Spleen (tissue), 11 donors: ENCODE measurements at regions not wholly inside any gene's neighbourhood (a gene's known extent, or its start where the extent isn't known, plus 50 kb on each side); places are given as distances from the start of the nearest gene placed in this dataset.
A peak's percentile ranks its signal among the peaks of the same experiment; 100 is the strongest.
"Not testable (repeated sequence)": the region's sequence is repeated elsewhere in the genome, so short reads cannot be mapped to it uniquely, and the experiment has no call there.

ENCODE experiments used
- DNase-seq: peaks from one replicate; pipeline ENCODE4 v3.0.0-alpha.2; 2020
- H3K27ac ChIP-seq, 8 donors: fragments of 200-600 bp; sonication (generic) in 7 of 8; 1 replicate in 4 of 8; 2 replicates in 4 of 8; pipeline versions ENCODE4 v1.5.0 to v1.8.0; 2016 to 2021; ENCODE audit warnings: inconsistent platforms in 4 of 8, mild to moderate bottlenecking in 4 of 8, moderate library complexity in 1 of 8
- H3K27me3 ChIP-seq, 7 donors: fragments of 200-600 bp; sonication (generic) in 6 of 7; replicated peaks in 1 of 7; 1 replicate in 4 of 7; 2 replicates in 3 of 7; pipeline versions ENCODE4 v1.5.0 to v1.8.0; 2016 to 2021; ENCODE audit warnings: inconsistent platforms in 3 of 7, mild to moderate bottlenecking in 1 of 7
- H3K36me3 ChIP-seq, 6 donors: fragments of 200-600 bp; sonication (generic) in 5 of 6; 1 replicate in 4 of 6; 2 replicates in 2 of 6; pipeline versions ENCODE4 v1.5.0 to v1.8.0; 2016 to 2021; ENCODE audit warnings: inconsistent platforms in 2 of 6
- H3K4me1 ChIP-seq, 6 donors: fragments of 200-600 bp; sonication (generic) in 5 of 6; 1 replicate in 3 of 6; 2 replicates in 3 of 6; pipeline versions ENCODE4 v1.5.0 to v1.8.0; 2016 to 2021; ENCODE audit warnings: inconsistent platforms in 3 of 6
- H3K4me3 ChIP-seq, 8 donors: fragments of 200-600 bp; sonication (generic) in 7 of 8; 1 replicate in 4 of 8; 2 replicates in 4 of 8; pipeline versions ENCODE4 v1.5.0 to v1.8.0; 2016 to 2021; ENCODE audit warnings: inconsistent platforms in 4 of 8, mild to moderate bottlenecking in 4 of 8, moderate library complexity in 2 of 8
- H3K9me3 ChIP-seq, 8 donors: fragments of 200-600 bp; sonication (generic) in 7 of 8; 1 replicate in 4 of 8; 2 replicates in 4 of 8; pipeline versions ENCODE4 v1.5.0 to v1.8.0; 2016 to 2021; ENCODE audit warnings: inconsistent platforms in 4 of 8
- POLR2A ChIP-seq, 3 donors: fragments of 450-650 bp; IDR thresholded peaks; one replicate each; pipeline ENCODE4 v1.5.1; 2017; ENCODE audit warnings: antibody characterized with exemption in 3 of 3, mild to moderate bottlenecking in 1 of 3
- POLR2AphosphoS5 ChIP-seq, 3 donors: sonication (generic); formaldehyde crosslinking; IDR thresholded peaks; one replicate each; pipeline ENCODE4 v1.5.1; 2017; ENCODE audit warnings: antibody characterized with exemption in 3 of 3
- WGBS, 5 donors: extraction: QIAGEN DNeasy Blood & Tissue Kit in 3 of 5; methylation state at CpG; one replicate each; pipeline versions ENCODE4 v1.1.5 to v1.1.7; 2013 to 2018; 5-methylcytosine and 5-hydroxymethylcytosine counted together
- intact Hi-C: fragments of 100-400 bp; cut with DNase I; formaldehyde crosslinking; loops from one replicate; pipeline ENCODE4 v1.15.0; 2023; ENCODE audit warnings: low total_unique reads
- TF ChIP-seq, protein P1 (sequence below), 11 experiments: fragments of 200-600 bp in 7 of 11; fragments of 450-650 bp in 4 of 11; sonication (generic) in 4 of 11; IDR thresholded peaks in 8 of 11; conservative IDR thresholded peaks in 3 of 11; 1 replicate in 7 of 11; 2 replicates in 4 of 11; pipeline versions ENCODE4 v1.4.0 to v1.8.0; 2016 to 2021; ENCODE audit warnings: antibody characterized with exemption in 11 of 11, inconsistent platforms in 4 of 11, mild to moderate bottlenecking in 1 of 11
- donor health status: healthy with polysubstance abuse.
- donor health status: DM: no; HTN: no; CAD: no; lungs with moderate emphysema.
- donor health status: DM: no; HTN: no; CAD: no.
- donor health status: Bipolar disorder and iron deficiency.
- donor health status: healthy.
- donor health status: DM: no; HTN: no; CAD: no.
- donor health status: DM: yes; HTN: yes; CAD: no.

- intact Hi-C loops = no loop called here
- no peaks in the 10 kb centered on the region for H3K4me1 ChIP-seq
- DNase-seq = peak; percentile 70
Observed at GRCh38 chr5:28809811-28810750, 1771.7 kb upstream of the CDH9 start.

DNA sequence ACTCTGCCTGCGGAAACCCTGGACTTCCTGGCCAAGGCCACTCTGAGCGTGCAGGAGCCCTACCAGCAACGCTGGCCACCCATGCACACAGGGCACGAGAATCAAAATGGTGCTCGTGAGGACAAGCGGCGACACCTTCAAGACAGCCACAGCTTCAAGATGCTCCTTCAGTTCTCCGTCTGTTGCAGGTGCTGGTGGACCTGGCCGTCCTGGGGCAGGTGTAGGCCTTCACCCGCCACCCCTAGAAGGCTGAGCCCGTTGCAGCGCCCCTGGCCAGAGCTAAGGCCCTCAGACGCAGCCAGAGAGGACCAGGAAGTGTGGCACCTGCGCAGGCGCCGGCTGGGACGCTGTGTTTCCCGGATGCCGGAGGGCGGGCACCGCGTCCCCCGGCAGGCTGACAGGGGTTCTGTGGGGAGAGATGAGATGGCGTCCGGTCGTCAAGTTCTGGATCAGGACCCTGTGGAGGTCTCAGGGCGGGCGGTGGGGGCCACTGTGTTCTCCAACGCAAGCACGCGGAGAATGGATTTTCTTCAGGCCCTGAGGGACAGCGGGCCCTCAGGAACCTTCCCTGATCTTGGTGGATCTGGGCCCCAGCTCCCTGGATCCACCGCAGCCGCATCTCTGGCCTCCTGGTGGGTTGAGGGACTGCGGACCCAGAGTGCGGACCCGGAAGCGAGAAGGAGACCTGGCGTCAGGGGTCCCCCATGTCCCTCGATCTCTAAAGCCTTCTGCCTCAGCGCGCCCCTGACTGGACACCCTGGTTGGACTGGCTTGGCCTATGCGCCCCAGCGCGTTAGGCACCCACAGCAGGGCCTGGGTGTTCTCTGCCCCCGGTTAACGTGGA lies 1770.8 kb upstream of the CDH9 start:
- 92 to 96% (median 94%) methylated on average over 25 to 47 of the region's 47 CpGs for WGBS, 5 donors

More at GRCh38 chr5:28809811-28810750, 1771.7 kb upstream of the CDH9 start:
- Histone ChIP-seq H3K4me3 (no peak overlapping the region), H3K36me3 (no peaks in the 10 kb centered on the region), H3K27ac (no peak overlapping the region), H3K9me3 (peaks cover 0 to 37% (median 26%) of the 10 kb centered on the region in 8 donors), H3K27me3 (no peaks in the 10 kb centered on the region)
- TF ChIP-seq, protein P1, sequence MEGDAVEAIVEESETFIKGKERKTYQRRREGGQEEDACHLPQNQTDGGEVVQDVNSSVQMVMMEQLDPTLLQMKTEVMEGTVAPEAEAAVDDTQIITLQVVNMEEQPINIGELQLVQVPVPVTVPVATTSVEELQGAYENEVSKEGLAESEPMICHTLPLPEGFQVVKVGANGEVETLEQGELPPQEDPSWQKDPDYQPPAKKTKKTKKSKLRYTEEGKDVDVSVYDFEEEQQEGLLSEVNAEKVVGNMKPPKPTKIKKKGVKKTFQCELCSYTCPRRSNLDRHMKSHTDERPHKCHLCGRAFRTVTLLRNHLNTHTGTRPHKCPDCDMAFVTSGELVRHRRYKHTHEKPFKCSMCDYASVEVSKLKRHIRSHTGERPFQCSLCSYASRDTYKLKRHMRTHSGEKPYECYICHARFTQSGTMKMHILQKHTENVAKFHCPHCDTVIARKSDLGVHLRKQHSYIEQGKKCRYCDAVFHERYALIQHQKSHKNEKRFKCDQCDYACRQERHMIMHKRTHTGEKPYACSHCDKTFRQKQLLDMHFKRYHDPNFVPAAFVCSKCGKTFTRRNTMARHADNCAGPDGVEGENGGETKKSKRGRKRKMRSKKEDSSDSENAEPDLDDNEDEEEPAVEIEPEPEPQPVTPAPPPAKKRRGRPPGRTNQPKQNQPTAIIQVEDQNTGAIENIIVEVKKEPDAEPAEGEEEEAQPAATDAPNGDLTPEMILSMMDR (IDR thresholded peaks at IDR 0.05 in 8 of 11, conservative IDR thresholded peaks at IDR 0.05 in 3 of 11) = no peak
- no peak for TF ChIP-seq POLR2AphosphoS5 (IDR thresholded peaks at IDR 0.05)
- no peak for TF ChIP-seq POLR2A (IDR thresholded peaks at IDR 0.05)
- WGBS, 5 donors = 90 to 94% (median 91%) methylated on average over 46 to 56 of the region's 56 CpGs

GRCh38 chr5:28807195-28807729 lies 1768.9 kb upstream of the CDH9 start:
- no peaks in the 10 kb centered on the region for H3K27me3 ChIP-seq
- DNase-seq = no peak
- H3K27ac ChIP-seq = no peak overlapping the region
- WGBS, 5 donors = 48 to 58% (median 52%) methylated on average over 2 of the region's 2 CpGs
- no peak overlapping the region for H3K4me3 ChIP-seq
- H3K9me3 ChIP-seq = peaks cover 0 to 37% (median 28%) of the 10 kb centered on the region in 8 donors
- intact Hi-C loops = no loop called here
- TF ChIP-seq POLR2A (IDR thresholded peaks at IDR 0.05) (no peak), POLR2AphosphoS5 (IDR thresholded peaks at IDR 0.05) (no peak)
- TF ChIP-seq, protein P1 (IDR thresholded peaks at IDR 0.05 in 8 of 11, conservative IDR thresholded peaks at IDR 0.05 in 3 of 11) = no peak
- H3K4me1 ChIP-seq = no peaks in the 10 kb centered on the region
- no peaks in the 10 kb centered on the region for H3K36me3 ChIP-seq

More for the DNA sequence above, 1770.8 kb upstream of the CDH9 start:
- Histone ChIP-seq H3K27me3 (no peaks in the 10 kb centered on the region), H3K36me3 (no peaks in the 10 kb centered on the region), H3K9me3 (peaks cover 0 to 37% (median 28%) of the 10 kb centered on the region in 8 donors), H3K4me3 (no peak overlapping the region), H3K27ac (no peak overlapping the region), H3K4me1 (no peaks in the 10 kb centered on the region)
- intact Hi-C loops = no loop called here
- DNase-seq = peak; percentile 69
- TF ChIP-seq, protein P1 (IDR thresholded peaks at IDR 0.05 in 8 of 11, conservative IDR thresholded peaks at IDR 0.05 in 3 of 11) = no peak
- TF ChIP-seq POLR2AphosphoS5 (IDR thresholded peaks at IDR 0.05) (no peak), POLR2A (IDR thresholded peaks at IDR 0.05) (no peak)

DNA sequence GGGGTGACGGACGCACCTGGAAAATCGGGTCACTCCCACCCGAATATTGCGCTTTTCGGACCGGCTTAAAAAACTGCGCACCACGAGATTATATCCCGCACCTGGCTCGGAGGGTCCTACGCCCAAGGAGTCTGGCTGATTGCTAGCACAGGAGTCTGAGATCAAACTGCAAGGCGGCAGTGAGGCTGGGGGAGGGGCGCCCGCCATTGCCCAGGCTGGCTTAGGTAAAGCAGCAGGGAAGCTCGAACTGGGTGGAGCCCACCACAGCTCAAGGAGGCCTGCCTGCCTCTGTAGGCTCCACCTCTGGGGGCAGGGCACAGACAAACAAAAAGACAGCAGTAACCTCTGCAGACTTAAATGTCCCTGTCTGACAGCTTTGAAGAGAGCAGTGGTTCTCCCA lies 1760.6 kb upstream of the CDH9 start:
- H3K4me1 ChIP-seq, H3K27ac ChIP-seq, H3K27me3 ChIP-seq, H3K36me3 ChIP-seq, DNase-seq, H3K4me3 ChIP-seq, intact Hi-C loops: not testable (repeated sequence)
- 91 to 97% (median 94%) methylated on average over 4 to 16 of the region's 16 CpGs for WGBS, 5 donors
- H3K9me3 ChIP-seq = peaks cover 0 to 13% (median 3%) of the 10 kb centered on the region in 8 donors
